ENCODE measurements at regions not wholly inside any gene's neighbourhood (a gene's known extent, or its start where the extent isn't known, plus 50 kb on each side); places are given as distances from the start of the nearest gene placed in this dataset.
"Not testable (repeated sequence)": the region's sequence is repeated elsewhere in the genome, so short reads cannot be mapped to it uniquely, and the experiment has no call there.

DNA sequence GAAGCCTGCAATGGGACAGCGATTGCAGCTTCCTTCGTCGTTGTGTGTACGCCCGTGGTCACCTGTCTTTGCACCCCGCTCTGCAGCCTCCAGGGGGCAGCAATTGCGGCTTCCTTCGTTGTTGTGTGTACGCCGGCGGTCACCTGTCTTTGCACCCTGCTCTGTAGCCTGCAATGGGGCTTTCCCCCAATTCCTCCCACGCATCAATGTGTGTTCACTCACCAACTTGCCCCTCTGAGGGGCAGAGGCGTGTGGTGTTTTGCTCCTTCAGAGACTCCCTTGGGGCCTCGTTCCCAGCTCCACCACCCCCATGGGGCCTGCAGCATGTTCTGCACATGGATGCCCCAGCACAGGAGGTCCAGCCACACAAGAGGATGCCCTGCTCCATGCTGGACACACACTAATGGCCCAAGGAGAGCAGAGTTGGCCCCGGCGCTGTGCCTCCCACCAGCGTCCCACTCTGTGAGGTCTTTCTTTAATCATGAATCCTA, 197.1 kb downstream of the LAT start:
- H3K27me3 ChIP-seq (ENCODE audit: control insufficient read depth in 2 of 2, insufficient read depth in 2 of 2, low read length in 2 of 2); CTCF ChIA-PET; H3K36me3 ChIP-seq (ENCODE audit: control insufficient read depth in 2 of 3, insufficient read depth in 3 of 3, low read length in 3 of 3); H3K9me3 ChIP-seq (ENCODE audit: control insufficient read depth in 2 of 3, low read length in 3 of 3); H3K4me1 ChIP-seq (ENCODE audit: control insufficient read depth in 2 of 2, insufficient read depth in 2 of 2, low read length in 2 of 2); ATAC-seq; DNase-seq; intact Hi-C loops (cut with micrococcal nuclease); H3K9me3 Mint-ChIP-seq; H3K4me3 ChIP-seq (ENCODE audit: low read length); H3K27ac ChIP-seq (ENCODE audit: low read depth, low read length); H3K4me1 Mint-ChIP-seq; POLR2A ChIA-PET; H3K36me3 Mint-ChIP-seq; H3K4me3 Mint-ChIP-seq; H3K27me3 Mint-ChIP-seq: not testable (repeated sequence)
- H3K27ac Mint-ChIP-seq = peak overlapping the region in 1 of 9 donors; percentile 34

- DNase-seq; ATAC-seq; H3K9me3 ChIP-seq (ENCODE audit: control insufficient read depth in 2 of 3, low read length in 3 of 3); H3K27me3 Mint-ChIP-seq; H3K4me3 ChIP-seq (ENCODE audit: low read length); H3K36me3 Mint-ChIP-seq; POLR2A ChIA-PET; H3K4me1 ChIP-seq (ENCODE audit: control insufficient read depth in 2 of 2, insufficient read depth in 2 of 2, low read length in 2 of 2); H3K27me3 ChIP-seq (ENCODE audit: control insufficient read depth in 2 of 2, insufficient read depth in 2 of 2, low read length in 2 of 2); H3K36me3 ChIP-seq (ENCODE audit: control insufficient read depth in 2 of 3, insufficient read depth in 3 of 3, low read length in 3 of 3); H3K4me1 Mint-ChIP-seq; H3K27ac ChIP-seq (ENCODE audit: low read depth, low read length); H3K4me3 Mint-ChIP-seq; CTCF ChIA-PET; H3K9me3 Mint-ChIP-seq; intact Hi-C loops (cut with micrococcal nuclease): not testable (repeated sequence)
- H3K27ac Mint-ChIP-seq = peak overlapping the region in 2 of 9 donors; percentile 28 to 34
Observed at GRCh38 chr16:29181254-29181780, 196.5 kb downstream of the LAT start.

DNA sequence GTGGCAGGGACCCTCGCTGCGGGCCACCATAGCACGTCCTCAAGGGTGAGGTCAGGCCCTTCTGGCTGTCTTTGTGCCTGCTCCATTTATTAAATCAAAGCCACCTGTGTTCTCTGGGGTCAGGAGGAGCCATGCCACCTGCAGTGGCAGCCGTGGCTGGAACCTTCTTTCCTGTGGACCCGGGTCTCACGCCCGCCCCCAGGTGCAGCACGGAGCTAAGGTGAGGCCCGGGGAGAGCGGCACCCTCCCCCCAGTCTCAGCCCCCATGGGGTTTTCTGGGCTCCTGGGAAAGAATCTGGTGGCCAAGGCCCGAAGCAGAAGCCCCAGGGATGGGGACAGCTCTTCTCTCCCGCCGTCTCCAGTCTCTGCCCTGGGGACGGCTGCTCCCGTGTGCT, 195.4 kb downstream of the LAT start:
- H3K27me3 Mint-ChIP-seq; CTCF ChIA-PET; H3K27ac Mint-ChIP-seq; H3K9me3 Mint-ChIP-seq; H3K4me3 ChIP-seq (ENCODE audit: low read length); DNase-seq; H3K27ac ChIP-seq (ENCODE audit: low read depth, low read length); H3K4me3 Mint-ChIP-seq; H3K36me3 ChIP-seq (ENCODE audit: control insufficient read depth in 2 of 3, insufficient read depth in 3 of 3, low read length in 3 of 3); H3K4me1 ChIP-seq (ENCODE audit: control insufficient read depth in 2 of 2, insufficient read depth in 2 of 2, low read length in 2 of 2); H3K9me3 ChIP-seq (ENCODE audit: control insufficient read depth in 2 of 3, low read length in 3 of 3); H3K36me3 Mint-ChIP-seq; H3K4me1 Mint-ChIP-seq; H3K27me3 ChIP-seq (ENCODE audit: control insufficient read depth in 2 of 2, insufficient read depth in 2 of 2, low read length in 2 of 2); intact Hi-C loops (cut with micrococcal nuclease); POLR2A ChIA-PET; ATAC-seq: not testable (repeated sequence)

DNA sequence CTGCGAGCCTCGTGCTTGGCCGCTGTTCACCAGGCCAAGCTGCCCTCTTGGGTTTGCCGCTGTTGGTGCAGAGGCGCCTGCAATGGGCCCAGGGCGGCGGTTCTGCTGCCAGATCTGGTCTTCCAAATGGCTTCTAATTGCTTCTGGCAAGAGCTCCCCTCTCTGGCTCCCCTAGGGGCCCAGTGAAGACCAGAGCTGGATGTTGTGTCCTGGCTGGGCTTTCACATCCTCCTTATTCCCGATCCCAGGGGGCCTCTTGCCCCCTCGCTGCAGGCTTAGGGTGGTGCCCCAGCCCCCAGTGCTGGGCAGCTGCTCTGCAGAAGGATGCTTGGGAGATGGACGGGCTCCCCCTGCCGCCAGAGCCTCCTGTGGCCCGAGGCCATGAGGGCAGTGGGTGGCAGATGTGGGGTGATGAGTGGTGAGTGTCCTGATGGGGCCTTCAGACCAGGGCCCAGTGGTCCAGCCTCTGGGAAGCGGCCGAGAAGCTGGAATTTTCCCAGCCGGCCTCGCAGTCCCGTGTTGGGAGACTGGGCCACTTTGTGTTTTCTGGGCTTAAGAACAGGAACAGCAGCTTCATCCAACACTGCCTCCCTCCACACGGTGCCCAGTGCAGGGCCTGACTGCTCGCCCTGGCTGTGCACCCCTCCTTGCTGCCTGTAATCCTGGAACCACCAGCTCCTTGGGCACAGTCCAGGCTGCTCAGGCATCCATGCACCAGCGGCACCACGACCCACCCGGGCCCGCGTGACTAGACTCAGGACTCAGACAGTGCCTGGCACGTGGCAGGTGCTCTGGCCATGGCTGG, 194.8 kb downstream of the LAT start:
- H3K9me3 ChIP-seq (ENCODE audit: control insufficient read depth in 2 of 3, low read length in 3 of 3); ATAC-seq; H3K36me3 ChIP-seq (ENCODE audit: control insufficient read depth in 2 of 3, insufficient read depth in 3 of 3, low read length in 3 of 3); intact Hi-C loops (cut with micrococcal nuclease); H3K4me3 Mint-ChIP-seq; DNase-seq; H3K27ac ChIP-seq (ENCODE audit: low read depth, low read length); H3K27ac Mint-ChIP-seq; CTCF ChIA-PET; H3K36me3 Mint-ChIP-seq; H3K27me3 ChIP-seq (ENCODE audit: control insufficient read depth in 2 of 2, insufficient read depth in 2 of 2, low read length in 2 of 2); H3K4me1 Mint-ChIP-seq; H3K9me3 Mint-ChIP-seq; H3K27me3 Mint-ChIP-seq; H3K4me3 ChIP-seq (ENCODE audit: low read length); POLR2A ChIA-PET; H3K4me1 ChIP-seq (ENCODE audit: control insufficient read depth in 2 of 2, insufficient read depth in 2 of 2, low read length in 2 of 2): not testable (repeated sequence)

GRCh38 chr16:29177888-29178726, 193.3 kb downstream of the LAT start:
- POLR2A ChIA-PET; H3K4me3 ChIP-seq (ENCODE audit: low read length); H3K27me3 ChIP-seq (ENCODE audit: control insufficient read depth in 2 of 2, insufficient read depth in 2 of 2, low read length in 2 of 2); H3K4me1 ChIP-seq (ENCODE audit: control insufficient read depth in 2 of 2, insufficient read depth in 2 of 2, low read length in 2 of 2); H3K9me3 ChIP-seq (ENCODE audit: control insufficient read depth in 2 of 3, low read length in 3 of 3); intact Hi-C loops (cut with micrococcal nuclease); H3K36me3 Mint-ChIP-seq; H3K27me3 Mint-ChIP-seq; H3K4me1 Mint-ChIP-seq; H3K9me3 Mint-ChIP-seq; H3K36me3 ChIP-seq (ENCODE audit: control insufficient read depth in 2 of 3, insufficient read depth in 3 of 3, low read length in 3 of 3); H3K27ac ChIP-seq (ENCODE audit: low read depth, low read length); H3K4me3 Mint-ChIP-seq; CTCF ChIA-PET; DNase-seq: not testable (repeated sequence)
- peak; percentile 51 for ATAC-seq
- peak overlapping the region in 3 of 9 donors; percentile 10 to 54 (median 21) for H3K27ac Mint-ChIP-seq

GRCh38 chr16:29177203-29177887, 192.5 kb downstream of the LAT start:
- H3K36me3 ChIP-seq (ENCODE audit: control insufficient read depth in 2 of 3, insufficient read depth in 3 of 3, low read length in 3 of 3); DNase-seq; intact Hi-C loops (cut with micrococcal nuclease); H3K27me3 ChIP-seq (ENCODE audit: control insufficient read depth in 2 of 2, insufficient read depth in 2 of 2, low read length in 2 of 2); CTCF ChIA-PET; H3K4me1 ChIP-seq (ENCODE audit: control insufficient read depth in 2 of 2, insufficient read depth in 2 of 2, low read length in 2 of 2); H3K27ac ChIP-seq (ENCODE audit: low read depth, low read length); H3K9me3 ChIP-seq (ENCODE audit: control insufficient read depth in 2 of 3, low read length in 3 of 3); POLR2A ChIA-PET; H3K4me3 ChIP-seq (ENCODE audit: low read length); ATAC-seq; H3K27ac Mint-ChIP-seq; H3K4me3 Mint-ChIP-seq; H3K27me3 Mint-ChIP-seq; H3K4me1 Mint-ChIP-seq; H3K9me3 Mint-ChIP-seq: not testable (repeated sequence)
- peaks cover 0 to 14% (median 3%) of the 10 kb centered on the region in 5 donors for H3K36me3 Mint-ChIP-seq

Data from naive thymus-derived CD4-positive, alpha-beta T cell (primary cell).